Hepatocyte (in vitro differentiated cells): ENCODE measurements at regions not wholly inside any gene's neighbourhood (a gene's known extent, or its start where the extent isn't known, plus 50 kb on each side); places are given as distances from the start of the nearest gene placed in this dataset.

ENCODE experiments used
- CTCF ChIP-seq: fragments of 200-600 bp; sonication (generic); IDR thresholded peaks from 2 replicates; pipeline ENCODE4 v1.5.1; 2016; ENCODE audit warnings: antibody characterized with exemption, mild to moderate bottlenecking; ENCODE audit not compliant: poor library complexity
- EZH2 ChIP-seq: fragments of 200-600 bp; sonication (generic); IDR thresholded peaks from 2 replicates; pipeline ENCODE4 v1.6.1; 2016; ENCODE audit warnings: antibody characterized with exemption, mild to moderate bottlenecking, borderline replicate concordance

- TF ChIP-seq EZH2: no peak
- no peak for TF ChIP-seq CTCF
Observed at GRCh38 chr4:165793236-165793635, 79.8 kb upstream of the TLL1 start.
